ENCODE measurements at regions not wholly inside any gene's neighbourhood (a gene's known extent, or its start where the extent isn't known, plus 50 kb on each side); places are given as distances from the start of the nearest gene placed in this dataset.
"Not testable (repeated sequence)": the region's sequence is repeated elsewhere in the genome, so short reads cannot be mapped to it uniquely, and the experiment has no call there.

GRCh38 chr15:98069256-98069655 is 108.8 kb downstream of the ARRDC4 start:
- H3K27ac ChIP-seq (ENCODE audit: low read depth, low read length), result no peak overlapping the region
- peaks cover 4% of the 10 kb centered on the region for H3K4me1 ChIP-seq (ENCODE audit: control insufficient read depth, insufficient read depth, low read length)
- H3K27me3 ChIP-seq (ENCODE audit: control insufficient read depth, insufficient read depth, low read length), result no peaks in the 10 kb centered on the region
- no peak overlapping the region for H3K9ac ChIP-seq (ENCODE audit: low read length)
- no peaks in the 10 kb centered on the region for H3K36me3 ChIP-seq (ENCODE audit: control insufficient read depth, insufficient read depth, low read length)
- no peak overlapping the region for H3K4me3 ChIP-seq (ENCODE audit: low read length)

- Histone ChIP-seq H3K27me3 (ENCODE audit: control insufficient read depth, insufficient read depth, low read length) (no peaks in the 10 kb centered on the region), H3K27ac (ENCODE audit: low read depth, low read length) (no peak overlapping the region), H3K4me3 (ENCODE audit: low read length) (no peak overlapping the region), H3K9ac (ENCODE audit: low read length) (no peak overlapping the region), H3K4me1 (ENCODE audit: control insufficient read depth, insufficient read depth, low read length) (peaks cover 4% of the 10 kb centered on the region), H3K36me3 (ENCODE audit: control insufficient read depth, insufficient read depth, low read length) (no peaks in the 10 kb centered on the region)
Observed at GRCh38 chr15:98070137-98070536, 109.6 kb downstream of the ARRDC4 start.

GRCh38 chr15:98071786-98072185 is 111.3 kb downstream of the ARRDC4 start:
- H3K27me3 ChIP-seq (ENCODE audit: control insufficient read depth, insufficient read depth, low read length), result no peaks in the 10 kb centered on the region
- H3K9ac ChIP-seq (ENCODE audit: low read length), result no peak overlapping the region
- no peaks in the 10 kb centered on the region for H3K36me3 ChIP-seq (ENCODE audit: control insufficient read depth, insufficient read depth, low read length)
- peaks cover 14% of the 10 kb centered on the region for H3K4me1 ChIP-seq (ENCODE audit: control insufficient read depth, insufficient read depth, low read length)
- H3K27ac ChIP-seq (ENCODE audit: low read depth, low read length), result no peak overlapping the region
- H3K4me3 ChIP-seq (ENCODE audit: low read length), result no peak overlapping the region

GRCh38 chr15:98075441-98075840 is 114.9 kb downstream of the ARRDC4 start:
- H3K27me3 ChIP-seq (ENCODE audit: control insufficient read depth, insufficient read depth, low read length), result no peaks in the 10 kb centered on the region
- no peak overlapping the region for H3K9ac ChIP-seq (ENCODE audit: low read length)
- no peak overlapping the region for H3K27ac ChIP-seq (ENCODE audit: low read depth, low read length)
- peaks cover 14% of the 10 kb centered on the region for H3K4me1 ChIP-seq (ENCODE audit: control insufficient read depth, insufficient read depth, low read length)
- H3K36me3 ChIP-seq (ENCODE audit: control insufficient read depth, insufficient read depth, low read length), result no peaks in the 10 kb centered on the region
- H3K4me3 ChIP-seq (ENCODE audit: low read length), result no peak overlapping the region

- Histone ChIP-seq H3K36me3 (ENCODE audit: control insufficient read depth, insufficient read depth, low read length) (no peaks in the 10 kb centered on the region), H3K9ac (ENCODE audit: low read length) (no peak overlapping the region), H3K4me1 (ENCODE audit: control insufficient read depth, insufficient read depth, low read length) (peaks cover 14% of the 10 kb centered on the region), H3K27ac (ENCODE audit: low read depth, low read length) (peak overlapping the region; percentile 80), H3K27me3 (ENCODE audit: control insufficient read depth, insufficient read depth, low read length) (no peaks in the 10 kb centered on the region), H3K4me3 (ENCODE audit: low read length) (no peak overlapping the region)
Observed at GRCh38 chr15:98076021-98076816, 115.7 kb downstream of the ARRDC4 start.

- H3K4me1 ChIP-seq (ENCODE audit: control insufficient read depth, insufficient read depth, low read length), result peaks cover 14% of the 10 kb centered on the region
- H3K4me3 ChIP-seq (ENCODE audit: low read length), result no peak overlapping the region
- peak overlapping the region; percentile 80 for H3K27ac ChIP-seq (ENCODE audit: low read depth, low read length)
- no peaks in the 10 kb centered on the region for H3K36me3 ChIP-seq (ENCODE audit: control insufficient read depth, insufficient read depth, low read length)
- no peak overlapping the region for H3K9ac ChIP-seq (ENCODE audit: low read length)
- H3K27me3 ChIP-seq (ENCODE audit: control insufficient read depth, insufficient read depth, low read length), result no peaks in the 10 kb centered on the region
Observed at GRCh38 chr15:98077186-98077585, 116.7 kb downstream of the ARRDC4 start.

- Histone ChIP-seq H3K27ac (ENCODE audit: low read depth, low read length) (no peak overlapping the region), H3K9ac (ENCODE audit: low read length) (no peak overlapping the region), H3K4me3 (ENCODE audit: low read length) (no peak overlapping the region), H3K4me1 (ENCODE audit: control insufficient read depth, insufficient read depth, low read length) (peaks cover 18% of the 10 kb centered on the region), H3K36me3 (ENCODE audit: control insufficient read depth, insufficient read depth, low read length) (no peaks in the 10 kb centered on the region), H3K27me3 (ENCODE audit: control insufficient read depth, insufficient read depth, low read length) (no peaks in the 10 kb centered on the region)
Observed at GRCh38 chr15:98080791-98081190, 120.3 kb downstream of the ARRDC4 start.

GRCh38 chr15:98083203-98083910 is 122.9 kb downstream of the ARRDC4 start:
- Histone ChIP-seq H3K36me3 (ENCODE audit: control insufficient read depth, insufficient read depth, low read length) (no peaks in the 10 kb centered on the region), H3K4me1 (ENCODE audit: control insufficient read depth, insufficient read depth, low read length) (peaks cover 4% of the 10 kb centered on the region), H3K27me3 (ENCODE audit: control insufficient read depth, insufficient read depth, low read length) (no peaks in the 10 kb centered on the region), H3K27ac (ENCODE audit: low read depth, low read length) (no peak overlapping the region), H3K9ac (ENCODE audit: low read length) (no peak overlapping the region), H3K4me3 (ENCODE audit: low read length) (no peak overlapping the region)

- no peak overlapping the region for H3K4me3 ChIP-seq (ENCODE audit: low read length)
- peaks cover 4% of the 10 kb centered on the region for H3K4me1 ChIP-seq (ENCODE audit: control insufficient read depth, insufficient read depth, low read length)
- H3K27me3 ChIP-seq (ENCODE audit: control insufficient read depth, insufficient read depth, low read length), result no peaks in the 10 kb centered on the region
- H3K27ac ChIP-seq (ENCODE audit: low read depth, low read length), result no peak overlapping the region
- no peaks in the 10 kb centered on the region for H3K36me3 ChIP-seq (ENCODE audit: control insufficient read depth, insufficient read depth, low read length)
- no peak overlapping the region for H3K9ac ChIP-seq (ENCODE audit: low read length)
Observed at GRCh38 chr15:98085003-98085639, 124.6 kb downstream of the ARRDC4 start.

- not testable (repeated sequence) for H3K9ac ChIP-seq (ENCODE audit: low read length); H3K4me1 ChIP-seq (ENCODE audit: control insufficient read depth, insufficient read depth, low read length); H3K4me3 ChIP-seq (ENCODE audit: low read length); H3K36me3 ChIP-seq (ENCODE audit: control insufficient read depth, insufficient read depth, low read length); H3K27me3 ChIP-seq (ENCODE audit: control insufficient read depth, insufficient read depth, low read length); H3K27ac ChIP-seq (ENCODE audit: low read depth, low read length)
Observed at GRCh38 chr15:98088307-98088945, 127.9 kb downstream of the ARRDC4 start.

GRCh38 chr15:98089352-98089751 is 128.8 kb downstream of the ARRDC4 start:
- not testable (repeated sequence) for H3K27ac ChIP-seq (ENCODE audit: low read depth, low read length); H3K27me3 ChIP-seq (ENCODE audit: control insufficient read depth, insufficient read depth, low read length); H3K4me1 ChIP-seq (ENCODE audit: control insufficient read depth, insufficient read depth, low read length); H3K4me3 ChIP-seq (ENCODE audit: low read length); H3K9ac ChIP-seq (ENCODE audit: low read length); H3K36me3 ChIP-seq (ENCODE audit: control insufficient read depth, insufficient read depth, low read length)

- not testable (repeated sequence) for H3K27me3 ChIP-seq (ENCODE audit: control insufficient read depth, insufficient read depth, low read length); H3K9ac ChIP-seq (ENCODE audit: low read length); H3K4me1 ChIP-seq (ENCODE audit: control insufficient read depth, insufficient read depth, low read length)
Observed at GRCh38 chr15:98097986-98098385, 137.5 kb downstream of the ARRDC4 start.

More at GRCh38 chr15:98097986-98098385, 137.5 kb downstream of the ARRDC4 start:
- H3K27ac ChIP-seq (ENCODE audit: low read depth, low read length); H3K36me3 ChIP-seq (ENCODE audit: control insufficient read depth, insufficient read depth, low read length); H3K4me3 ChIP-seq (ENCODE audit: low read length): not testable (repeated sequence)

Measured in rectal smooth muscle tissue (tissue), 1 donor.